GM10266 (cell line): ENCODE measurements at regions not wholly inside any gene's neighbourhood (a gene's known extent, or its start where the extent isn't known, plus 50 kb on each side); places are given as distances from the start of the nearest gene placed in this dataset.

Experiments used
- DNase-seq: peaks from one replicate; pipeline ENCODE4 v3.0.0; 2012; ENCODE audit errors: extremely low spot score
- TF ChIP-seq, protein P1 (sequence below): IDR thresholded peaks from 2 replicates; pipeline ENCODE4 v1.5.1; 2012; ENCODE audit warnings: mild to moderate bottlenecking, low read depth; ENCODE audit not compliant: control insufficient read depth, insufficient read depth; ENCODE audit errors: missing control alignments

DNA sequence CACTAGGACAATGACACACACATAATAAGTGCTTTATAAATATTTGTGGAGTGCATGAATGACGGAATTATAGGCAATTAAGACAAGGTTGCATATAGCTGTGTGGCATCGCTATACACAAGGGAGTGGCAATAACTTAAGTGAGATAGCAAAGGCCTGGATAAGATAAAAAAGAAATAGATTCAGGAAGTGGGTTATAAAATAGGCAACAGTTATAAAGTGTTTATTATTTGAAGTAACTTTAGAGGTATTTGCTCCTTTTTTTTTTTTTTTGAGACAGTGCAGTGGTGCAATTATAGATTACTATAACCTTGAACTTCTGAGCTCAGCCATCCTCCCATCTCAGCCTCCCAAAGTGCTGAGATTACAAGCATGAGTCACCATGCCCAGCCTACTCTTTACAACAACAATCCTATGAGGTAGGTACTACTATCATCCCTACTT lies 75.9 kb upstream of the LOC128125822 start:
- no peak for DNase-seq
- TF ChIP-seq, protein P1, sequence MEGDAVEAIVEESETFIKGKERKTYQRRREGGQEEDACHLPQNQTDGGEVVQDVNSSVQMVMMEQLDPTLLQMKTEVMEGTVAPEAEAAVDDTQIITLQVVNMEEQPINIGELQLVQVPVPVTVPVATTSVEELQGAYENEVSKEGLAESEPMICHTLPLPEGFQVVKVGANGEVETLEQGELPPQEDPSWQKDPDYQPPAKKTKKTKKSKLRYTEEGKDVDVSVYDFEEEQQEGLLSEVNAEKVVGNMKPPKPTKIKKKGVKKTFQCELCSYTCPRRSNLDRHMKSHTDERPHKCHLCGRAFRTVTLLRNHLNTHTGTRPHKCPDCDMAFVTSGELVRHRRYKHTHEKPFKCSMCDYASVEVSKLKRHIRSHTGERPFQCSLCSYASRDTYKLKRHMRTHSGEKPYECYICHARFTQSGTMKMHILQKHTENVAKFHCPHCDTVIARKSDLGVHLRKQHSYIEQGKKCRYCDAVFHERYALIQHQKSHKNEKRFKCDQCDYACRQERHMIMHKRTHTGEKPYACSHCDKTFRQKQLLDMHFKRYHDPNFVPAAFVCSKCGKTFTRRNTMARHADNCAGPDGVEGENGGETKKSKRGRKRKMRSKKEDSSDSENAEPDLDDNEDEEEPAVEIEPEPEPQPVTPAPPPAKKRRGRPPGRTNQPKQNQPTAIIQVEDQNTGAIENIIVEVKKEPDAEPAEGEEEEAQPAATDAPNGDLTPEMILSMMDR = no peak

DNA sequence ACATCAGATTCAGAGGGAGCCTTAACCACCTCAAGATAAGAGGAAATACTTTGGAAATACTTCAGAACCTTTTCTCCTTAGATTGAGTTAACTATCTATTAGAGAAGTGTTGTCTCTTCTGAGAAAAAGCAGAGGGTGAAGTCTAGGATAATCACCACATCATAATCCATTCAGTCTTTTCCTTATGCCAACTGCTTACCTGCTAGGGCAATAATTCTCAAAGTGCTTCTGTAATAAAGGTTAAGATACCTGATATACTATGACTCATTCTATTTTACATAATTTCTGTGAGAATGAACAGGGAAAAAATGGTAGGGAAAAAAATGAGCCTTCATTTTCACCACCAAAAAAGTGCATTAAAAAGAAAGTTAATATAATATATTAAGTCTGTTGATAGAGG lies 70.1 kb upstream of the LOC128125822 start:
- no peak for DNase-seq
- TF ChIP-seq, protein P1 = no peak

GRCh38 chr6:63503199-63503598 lies 69.1 kb upstream of the LOC128125822 start:
- TF ChIP-seq, protein P1 = no peak

DNA sequence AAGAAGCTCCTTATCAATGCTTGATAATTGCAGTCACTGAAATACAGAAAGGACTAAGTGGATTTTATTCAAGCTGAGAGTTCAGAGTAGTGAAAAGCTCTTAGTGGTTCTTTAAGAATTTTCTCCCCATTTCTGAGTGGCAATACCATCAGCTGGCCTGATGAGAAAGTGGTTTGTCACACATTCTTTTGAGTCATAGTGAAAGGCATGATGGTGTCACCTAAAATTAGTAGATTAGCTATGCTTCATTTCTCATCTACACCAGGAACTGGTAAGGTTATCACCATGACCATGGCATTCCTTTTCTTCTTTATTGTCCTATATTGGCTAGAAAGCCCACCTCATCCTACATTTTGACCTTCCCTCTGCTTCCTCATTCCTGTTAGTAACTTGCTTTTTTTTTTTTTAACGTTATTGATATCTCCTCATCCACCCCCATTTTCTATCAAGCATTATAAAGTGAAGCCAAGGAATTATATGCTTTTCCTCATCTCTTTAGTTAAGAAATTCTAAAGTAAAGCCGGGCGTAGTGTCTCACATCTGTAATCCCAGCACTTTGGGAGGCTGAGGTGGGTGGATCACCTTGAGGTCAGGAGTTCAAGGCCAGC lies 67.4 kb upstream of the LOC128125822 start:
- DNase-seq = peak; percentile 74
- TF ChIP-seq, protein P1 = no peak

More at GRCh38 chr6:63503199-63503598, 69.1 kb upstream of the LOC128125822 start:
- no peak for DNase-seq

GRCh38 chr6:63507096-63507495 lies 65.2 kb upstream of the LOC128125822 start:
- TF ChIP-seq, protein P1 = no peak
- DNase-seq = no peak

GRCh38 chr6:63509652-63510352 lies 62.5 kb upstream of the LOC128125822 start:
- TF ChIP-seq, protein P1 = no peak
- DNase-seq = peak; percentile 21

DNA sequence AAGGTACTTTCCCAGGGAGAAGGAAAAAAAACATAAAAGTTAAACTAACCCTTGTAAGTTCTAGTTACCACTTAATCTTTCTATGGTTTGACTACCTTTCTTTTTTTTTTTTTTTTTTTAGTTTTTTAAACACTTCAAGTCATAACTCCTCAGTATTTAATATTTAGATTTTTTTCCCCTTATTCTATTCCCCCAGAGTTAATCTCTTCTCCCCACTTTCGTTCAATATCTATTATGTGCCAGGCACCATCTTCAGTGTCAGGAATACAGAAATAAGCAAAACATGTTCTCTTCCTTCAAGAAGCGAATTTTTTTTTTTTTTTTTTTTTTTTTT lies 62.0 kb upstream of the LOC128125822 start:
- no peak for DNase-seq
- TF ChIP-seq, protein P1 = no peak
